Thoracic aorta (tissue), 2 donors: ENCODE measurements at regions not wholly inside any gene's neighbourhood (a gene's known extent, or its start where the extent isn't known, plus 50 kb on each side); places are given as distances from the start of the nearest gene placed in this dataset.

ENCODE experiments used
- ATAC-seq: fragments of 150-250 bp; one replicate; pipeline ENCODE4 v1.8.0; 2017; ENCODE audit warnings: low read depth; ENCODE audit not compliant: insufficient number of reproducible peaks, low FRiP score
- DNase-seq: peaks from one replicate; pipeline ENCODE4 v3.0.0-alpha.2; 2020; ENCODE audit warnings: low spot score
- H3K27ac ChIP-seq, 2 donors: fragments of 200-600 bp; sonication (generic); 1 replicate in 1 of 2; 2 replicates in 1 of 2; pipeline ENCODE4 v1.5.1; 2016; ENCODE audit warnings: mild to moderate bottlenecking in 2 of 2, moderate library complexity in 2 of 2
- H3K27me3 ChIP-seq: fragments of 200-600 bp; sonication (generic); replicated peaks from 2 replicates; pipeline ENCODE4 v1.6.0; 2016; ENCODE audit warnings: mild to moderate bottlenecking; ENCODE audit not compliant: insufficient read depth
- H3K36me3 ChIP-seq: fragments of 200-600 bp; sonication (generic); one replicate; pipeline ENCODE4 v1.5.1; 2016
- H3K4me1 ChIP-seq, 2 donors: fragments of 200-600 bp; sonication (generic); 1 replicate in 1 of 2; 2 replicates in 1 of 2; pipeline versions ENCODE4 v1.5.1 to v1.6.0; 2016; ENCODE audit warnings: low read depth in 2 of 2, mild to moderate bottlenecking in 1 of 2; ENCODE audit not compliant: control insufficient read depth in 1 of 2
- H3K4me3 ChIP-seq: fragments of 200-600 bp; sonication (generic); 2 replicates; pipeline ENCODE4 v1.5.1; 2016; ENCODE audit warnings: mild to moderate bottlenecking
- H3K9me3 ChIP-seq: fragments of 200-600 bp; sonication (generic); 2 replicates; pipeline ENCODE4 v1.5.1; 2016
- CTCF ChIP-seq: fragments of 200-600 bp; sonication (generic); IDR thresholded peaks from one replicate; pipeline ENCODE4 v1.5.1; 2019; ENCODE audit warnings: antibody characterized with exemption

- no peaks in the 10 kb centered on the region for H3K36me3 ChIP-seq
- TF ChIP-seq CTCF: no peak
- H3K27ac ChIP-seq: no peak overlapping the region
- no peak for ATAC-seq
- no peaks in the 10 kb centered on the region for H3K4me1 ChIP-seq
- no peak overlapping the region for H3K4me3 ChIP-seq
- no peak for DNase-seq
- H3K9me3 ChIP-seq: peaks cover 3% of the 10 kb centered on the region
- no peaks in the 10 kb centered on the region for H3K27me3 ChIP-seq
Observed at GRCh38 chr1:34306568-34306967, 129.9 kb downstream of the C1orf94 start.

- TF ChIP-seq CTCF: no peak
- no peak for DNase-seq
- no peaks in the 10 kb centered on the region for H3K36me3 ChIP-seq
Observed at GRCh38 chr1:34312359-34312758, 135.7 kb downstream of the C1orf94 start.

GRCh38 chr1:34315974-34316373, 139.3 kb downstream of the C1orf94 start:
- Histone ChIP-seq H3K36me3 (no peaks in the 10 kb centered on the region), H3K4me3 (no peak overlapping the region), H3K4me1 (no peaks in the 10 kb centered on the region), H3K27me3 (no peaks in the 10 kb centered on the region), H3K27ac (no peak overlapping the region), H3K9me3 (no peaks in the 10 kb centered on the region)
- no peak for TF ChIP-seq CTCF
- ATAC-seq: no peak
- DNase-seq: no peak

More at GRCh38 chr1:34312359-34312758, 135.7 kb downstream of the C1orf94 start:
- Histone ChIP-seq H3K4me1 (no peaks in the 10 kb centered on the region), H3K9me3 (no peaks in the 10 kb centered on the region), H3K4me3 (no peak overlapping the region), H3K27ac (no peak overlapping the region), H3K27me3 (no peaks in the 10 kb centered on the region)
- ATAC-seq: no peak

GRCh38 chr1:34316773-34317172, 140.1 kb downstream of the C1orf94 start:
- no peak overlapping the region for H3K27ac ChIP-seq
- DNase-seq (no peak), ATAC-seq (no peak)
- no peaks in the 10 kb centered on the region for H3K4me1 ChIP-seq
- H3K9me3 ChIP-seq: no peaks in the 10 kb centered on the region
- no peak overlapping the region for H3K4me3 ChIP-seq
- TF ChIP-seq CTCF: no peak
- H3K27me3 ChIP-seq: no peaks in the 10 kb centered on the region
- H3K36me3 ChIP-seq: no peaks in the 10 kb centered on the region

- no peak for DNase-seq
- no peaks in the 10 kb centered on the region for H3K9me3 ChIP-seq
- no peaks in the 10 kb centered on the region for H3K4me1 ChIP-seq
- no peak for TF ChIP-seq CTCF
- no peak for ATAC-seq
- H3K36me3 ChIP-seq: no peaks in the 10 kb centered on the region
- H3K4me3 ChIP-seq: no peak overlapping the region
- no peaks in the 10 kb centered on the region for H3K27me3 ChIP-seq
- H3K27ac ChIP-seq: no peak overlapping the region
Observed at GRCh38 chr1:34319218-34319617, 142.5 kb downstream of the C1orf94 start.
